GM18951 (cell line): ENCODE measurements at regions not wholly inside any gene's neighbourhood (a gene's known extent, or its start where the extent isn't known, plus 50 kb on each side); places are given as distances from the start of the nearest gene placed in this dataset.

Experiments
- POLR2A ChIP-seq: IDR thresholded peaks from 4 replicates; pipeline ENCODE4 v1.6.1; 2011; ENCODE audit warnings: mild to moderate bottlenecking; ENCODE audit not compliant: insufficient read length, insufficient read depth; ENCODE audit errors: extremely low read depth
- in situ Hi-C: fragments of 300-500 bp; cut with MboI; formaldehyde crosslinking; loops from one replicate; pipeline ENCODE4 v1.12.0; 2022; ENCODE audit warnings: low sequenced_read_pairs, mixed read lengths, inconsistent platforms; ENCODE audit not compliant: unreplicated experiment

- in situ Hi-C loops, result no loop called here
- no peak for TF ChIP-seq POLR2A
Observed at GRCh38 chr6:14966096-14966905, 279.6 kb upstream of the JARID2 start.

- in situ Hi-C loops, result no loop called here
- no peak for TF ChIP-seq POLR2A
Observed at GRCh38 chr6:14966906-14967711, 278.8 kb upstream of the JARID2 start.

DNA sequence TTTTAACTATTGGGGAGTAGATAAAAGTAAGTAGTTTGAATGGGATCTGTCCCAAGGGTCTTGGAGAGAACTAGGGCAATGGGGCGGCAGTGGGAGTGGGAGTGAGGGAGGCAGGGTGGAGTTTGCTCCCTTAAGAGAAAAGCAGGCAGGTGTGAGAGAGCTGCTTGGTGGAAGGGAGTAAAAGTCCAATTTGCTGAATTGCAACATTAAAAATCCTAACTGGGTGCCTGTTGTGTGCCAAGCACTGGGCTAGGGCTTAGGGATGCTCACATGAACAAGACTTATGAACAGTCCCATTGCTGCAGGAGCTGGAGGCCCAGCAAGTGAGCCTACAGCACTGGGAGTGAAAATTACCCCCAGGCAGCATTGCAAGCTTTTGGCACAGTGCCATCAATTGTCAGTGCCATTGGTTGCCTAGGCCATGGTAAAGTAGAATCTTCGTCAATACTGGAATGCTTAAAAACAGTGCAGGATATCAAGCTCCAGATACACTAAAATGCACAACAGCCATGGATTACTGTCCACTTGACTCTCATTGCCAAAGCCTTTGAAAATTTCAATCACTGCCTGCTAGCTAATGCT lies 277.7 kb upstream of the JARID2 start:
- TF ChIP-seq POLR2A, result no peak
- in situ Hi-C loops, result no loop called here

- in situ Hi-C loops, result no loop called here
- no peak for TF ChIP-seq POLR2A
Observed at GRCh38 chr6:14969126-14969525, 276.7 kb upstream of the JARID2 start.

GRCh38 chr6:14972379-14973067 lies 273.3 kb upstream of the JARID2 start:
- no peak for TF ChIP-seq POLR2A
- in situ Hi-C loops, result no loop called here

- in situ Hi-C loops, result no loop called here
- TF ChIP-seq POLR2A, result no peak
Observed at GRCh38 chr6:14974372-14974771, 271.5 kb upstream of the JARID2 start.

DNA sequence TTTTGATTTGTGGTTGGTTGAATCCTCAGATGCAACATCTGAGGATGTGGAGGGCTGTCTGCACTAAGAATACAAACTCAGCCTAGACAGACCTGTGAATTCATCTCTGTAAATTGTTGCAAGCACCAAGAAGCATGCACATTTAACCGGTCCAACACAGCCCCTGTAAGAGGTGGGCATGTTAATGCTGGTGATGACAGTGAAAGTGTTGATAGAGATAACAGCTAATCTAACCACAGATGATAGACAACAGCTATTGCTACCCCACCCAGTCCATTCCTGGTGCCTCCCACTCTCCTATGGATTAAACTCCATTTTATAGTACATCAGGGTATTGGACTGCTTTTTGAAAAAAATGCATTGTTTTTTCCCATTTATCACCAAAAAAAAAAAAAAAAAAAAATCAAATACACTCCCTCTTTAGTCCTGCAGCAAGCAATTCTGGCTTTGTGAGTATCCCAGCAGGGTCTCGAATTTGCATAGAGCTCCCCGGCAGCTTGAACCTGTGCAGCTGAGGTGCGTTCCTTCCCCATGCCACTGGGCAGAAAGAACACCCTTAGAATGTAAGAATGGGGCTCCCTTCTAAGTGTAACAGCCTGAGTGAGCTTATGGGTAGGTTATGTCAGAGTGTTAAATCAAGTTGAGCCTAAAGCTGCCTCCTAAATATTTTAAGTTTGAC lies 270.9 kb upstream of the JARID2 start:
- in situ Hi-C loops, result no loop called here
- no peak for TF ChIP-seq POLR2A

DNA sequence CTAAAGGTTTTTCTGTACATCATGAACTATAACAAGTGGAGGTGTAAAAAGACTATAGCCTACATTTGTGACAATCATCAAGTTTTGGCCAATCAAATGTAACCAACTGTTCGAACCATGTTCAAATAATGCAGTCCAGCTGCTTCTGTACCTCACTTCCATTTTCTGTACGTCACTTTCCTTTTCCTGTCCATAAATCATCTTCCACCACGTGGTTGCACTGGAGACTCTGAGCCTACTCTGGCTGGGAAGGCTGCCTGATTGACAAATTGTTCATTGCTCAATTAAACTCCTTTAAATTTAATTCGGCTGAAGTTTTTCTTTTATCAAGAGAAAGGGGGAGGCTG lies 270.4 kb upstream of the JARID2 start:
- no peak for TF ChIP-seq POLR2A
- in situ Hi-C loops, result no loop called here

DNA sequence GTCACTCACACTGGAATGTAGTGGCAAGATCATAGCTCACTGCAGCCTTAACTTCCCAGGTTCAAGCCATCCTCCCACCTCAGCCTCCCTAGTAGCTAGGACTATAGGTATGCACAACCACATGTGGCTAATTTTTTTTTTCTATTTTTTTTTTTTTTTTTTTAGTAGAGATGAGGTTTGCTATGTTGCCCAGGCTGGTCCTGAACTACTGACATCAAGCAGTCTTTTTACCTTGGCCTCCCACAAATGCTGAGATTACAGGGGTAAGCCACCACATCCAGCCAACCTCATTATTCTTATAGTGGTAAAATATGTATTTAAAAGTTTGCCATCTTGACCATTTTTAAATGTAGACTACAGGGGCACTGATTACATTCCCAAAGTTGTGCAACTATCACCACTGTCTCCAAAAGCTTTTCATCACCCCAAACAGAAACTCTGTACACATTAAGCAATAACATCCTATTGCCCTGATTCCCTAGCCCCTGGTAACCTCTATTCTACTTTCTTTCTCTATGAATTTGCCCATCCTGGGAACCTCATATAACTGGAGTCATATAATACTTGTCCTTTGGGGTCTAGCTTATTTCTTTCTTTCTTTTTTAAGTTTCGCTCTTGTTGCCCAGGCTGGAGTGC lies 268.0 kb upstream of the JARID2 start:
- in situ Hi-C loops, result no loop called here

GRCh38 chr6:14981960-14982359 lies 263.9 kb upstream of the JARID2 start:
- in situ Hi-C loops, result no loop called here
- no peak for TF ChIP-seq POLR2A

More for the DNA sequence above, 268.0 kb upstream of the JARID2 start:
- TF ChIP-seq POLR2A, result no peak

- no peak for TF ChIP-seq POLR2A
- in situ Hi-C loops, result no loop called here
Observed at GRCh38 chr6:14983599-14984518, 262.0 kb upstream of the JARID2 start.

- no peak for TF ChIP-seq POLR2A
- in situ Hi-C loops, result no loop called here
Observed at GRCh38 chr6:14984519-14984853, 261.4 kb upstream of the JARID2 start.

DNA sequence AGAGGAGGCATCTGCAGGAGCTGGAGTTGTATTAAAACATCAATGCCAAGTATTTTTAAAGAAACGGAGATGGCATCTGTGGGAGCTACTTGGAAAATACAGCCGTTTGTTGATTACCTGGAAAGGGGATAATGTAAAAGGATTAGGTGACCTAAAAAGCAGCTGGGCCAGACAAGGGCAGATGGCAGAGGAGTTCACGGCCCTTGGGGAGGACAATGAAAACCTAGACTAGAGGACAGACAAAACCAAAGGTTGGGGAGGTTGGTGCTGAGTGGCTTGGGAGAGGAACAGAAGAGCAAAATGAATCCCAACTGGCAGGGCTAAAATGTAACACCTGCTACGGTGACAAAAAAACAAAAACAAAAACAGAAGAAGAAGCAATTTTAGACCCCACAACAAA lies 260.5 kb upstream of the JARID2 start:
- in situ Hi-C loops, result no loop called here
- TF ChIP-seq POLR2A, result no peak
